IMR-90 (cell line): ENCODE measurements at regions not wholly inside any gene's neighbourhood (a gene's known extent, or its start where the extent isn't known, plus 50 kb on each side); places are given as distances from the start of the nearest gene placed in this dataset.

Experiments used
- ATAC-seq: fragments of 200-7000 bp; cut with Tn5 transposase; 2 replicates; pipeline ENCODE4 v1.9.1; 2020; ENCODE audit warnings: low read depth, mild to moderate bottlenecking, moderate library complexity
- BruUV-seq: library from RNA; stranded (reverse); fragments of 400-500 nt; replicated peaks from 2 replicates; lab custom pipeline; 2021; lab: Mats Ljungman, UMichigan
- CTCF ChIA-PET: fragments of 300-600 bp; formaldehyde crosslinking; extraction: SDS; loops from one replicate; lab custom pipeline; 2021; ENCODE audit warnings: antibody characterized with exemption; lab: Yijun Ruan, JAX
- POLR2A ChIA-PET: fragments of 300-600 bp; sonication (Branson Sonifier 250); formaldehyde crosslinking; loops from one replicate; lab custom pipeline; 2022; ENCODE audit warnings: antibody characterized with exemption; ENCODE audit not compliant: unreplicated experiment; lab: Charles Lee
- DNase-seq: peaks from one replicate; pipeline ENCODE4 v3.0.0; 2013
- H2AFZ ChIP-seq: replicated peaks from 2 replicates; pipeline ENCODE3; 2013; ENCODE audit warnings: low read length, mild to moderate bottlenecking; ENCODE audit not compliant: poor library complexity
- H2AK5ac ChIP-seq: 2 replicates; pipeline ENCODE4 v1.6.1; 2013; ENCODE audit warnings: low read depth, low read length, inconsistent platforms
- H2AK9ac ChIP-seq: replicated peaks from 2 replicates; pipeline ENCODE3; 2013; ENCODE audit warnings: mild to moderate bottlenecking, low read depth, low read length, moderate library complexity; ENCODE audit not compliant: poor library complexity
- H2BK120ac ChIP-seq: 2 replicates; pipeline ENCODE4 v1.6.1; 2013; ENCODE audit warnings: low read depth, low read length, inconsistent platforms
- H2BK15ac ChIP-seq: 3 replicates; pipeline ENCODE4 v1.6.1; 2013; ENCODE audit warnings: low read depth, low read length, inconsistent platforms
- H2BK20ac ChIP-seq: 2 replicates; pipeline ENCODE4 v1.6.1; 2013; ENCODE audit warnings: low read depth, mild to moderate bottlenecking, inconsistent platforms, low read length, moderate library complexity
- H2BK5ac ChIP-seq: 2 replicates; pipeline ENCODE4 v1.6.1; 2013; ENCODE audit warnings: mild to moderate bottlenecking, low read depth, low read length, inconsistent platforms; ENCODE audit not compliant: poor library complexity, severe bottlenecking
- H3K14ac ChIP-seq: replicated peaks from 2 replicates; pipeline ENCODE4 v1.6.1; 2013; ENCODE audit warnings: low read depth, low read length, inconsistent platforms
- H3K18ac ChIP-seq: 2 replicates; pipeline ENCODE4 v1.6.1; 2013; ENCODE audit warnings: low read depth, low read length, control low read depth
- H3K23ac ChIP-seq: 2 replicates; pipeline ENCODE4 v1.6.1; 2013; ENCODE audit warnings: low read depth, low read length, inconsistent platforms
- H3K27ac ChIP-seq: 2 replicates; pipeline ENCODE4 v1.5.1; 2013; ENCODE audit warnings: mild to moderate bottlenecking, control low read depth, low read length; ENCODE audit not compliant: insufficient read depth
- H3K27me3 ChIP-seq: 2 replicates; pipeline ENCODE4 v1.6.1; 2013; ENCODE audit warnings: low read length; ENCODE audit not compliant: control insufficient read depth, insufficient read depth
- H3K36me3 ChIP-seq: 2 replicates; pipeline ENCODE4 v1.6.1; 2013; ENCODE audit warnings: low read length, mixed read lengths; ENCODE audit not compliant: control insufficient read depth, insufficient read depth
- H3K4ac ChIP-seq: 2 replicates; pipeline ENCODE4 v1.6.1; 2013; ENCODE audit warnings: low read depth, low read length, inconsistent platforms
- H3K4me1 ChIP-seq: 2 replicates; pipeline ENCODE4 v1.6.1; 2013; ENCODE audit warnings: low read length, mixed read lengths; ENCODE audit not compliant: control insufficient read depth, insufficient read depth
- H3K4me2 ChIP-seq: 2 replicates; pipeline ENCODE4 v1.6.1; 2013; ENCODE audit warnings: low read depth, mild to moderate bottlenecking, control low read depth, low read length, moderate library complexity
- H3K4me3 ChIP-seq: 2 replicates; pipeline ENCODE4 v1.5.1; 2013; ENCODE audit warnings: low read depth, mild to moderate bottlenecking, control low read depth, low read length, moderate library complexity; ENCODE audit not compliant: insufficient read depth
- H3K56ac ChIP-seq: 2 replicates; pipeline ENCODE4 v1.6.1; 2013; ENCODE audit warnings: low read length, inconsistent platforms; ENCODE audit not compliant: insufficient read depth; ENCODE audit errors: extremely low read depth
- H3K79me1 ChIP-seq, 2 experiments: 2 replicates each; pipeline ENCODE4 v1.6.1; 2013; ENCODE audit warnings: low read length in 2 of 2, inconsistent platforms in 1 of 2, low read depth in 1 of 2
- H3K9ac ChIP-seq: 2 replicates; pipeline ENCODE4 v1.6.1; 2013; ENCODE audit warnings: low read depth, low read length, control low read depth
- H3K9me1 ChIP-seq: 2 replicates; pipeline ENCODE4 v1.6.1; 2013; ENCODE audit warnings: low read length, inconsistent platforms; ENCODE audit not compliant: insufficient read depth
- H3K9me3 ChIP-seq: 2 replicates; pipeline ENCODE4 v1.6.1; 2013; ENCODE audit warnings: low read length; ENCODE audit not compliant: control insufficient read depth, insufficient read depth
- H4K20me1 ChIP-seq: 2 replicates; pipeline ENCODE4 v1.6.1; 2013; ENCODE audit warnings: low read length, inconsistent platforms; ENCODE audit not compliant: insufficient read depth
- H4K5ac ChIP-seq: 2 replicates; pipeline ENCODE4 v1.6.1; 2013; ENCODE audit warnings: mild to moderate bottlenecking, low read depth, low read length, control low read depth
- H4K8ac ChIP-seq, 2 experiments: 2 replicates each; pipeline ENCODE4 v1.6.1; 2013; ENCODE audit warnings: low read depth in 2 of 2, low read length in 2 of 2, control low read depth in 1 of 2, inconsistent platforms in 1 of 2
- H4K91ac ChIP-seq: 2 replicates; pipeline ENCODE4 v1.6.1; 2013; ENCODE audit warnings: low read depth, low read length, inconsistent platforms; ENCODE audit not compliant: insufficient read depth
- BHLHE40 ChIP-seq: fragments of 150-350 bp; IDR thresholded peaks from 2 replicates; pipeline ENCODE4 v1.6.1; 2016; ENCODE audit warnings: mild to moderate bottlenecking, low read depth, low read length
- CHD1 ChIP-seq: IDR thresholded peaks from 2 replicates; pipeline ENCODE4 v1.6.1; 2012; ENCODE audit warnings: low read depth, low read length, improper control_type of control experiment
- FOS ChIP-seq: fragments of 150-350 bp; IDR thresholded peaks from 2 replicates; pipeline ENCODE4 v1.6.1; 2016; ENCODE audit warnings: low read depth, low read length
- MAFK ChIP-seq: IDR thresholded peaks from 2 replicates; pipeline ENCODE4 v1.6.1; 2012; ENCODE audit warnings: low read depth, low read length, improper control_type of control experiment
- MAZ ChIP-seq: IDR thresholded peaks from 2 replicates; pipeline ENCODE4 v1.6.1; 2012; ENCODE audit warnings: low read depth, mild to moderate bottlenecking, low read length, improper control_type of control experiment, moderate library complexity, borderline replicate concordance
- MXI1 ChIP-seq: IDR thresholded peaks from 2 replicates; pipeline ENCODE4 v1.6.1; 2012; ENCODE audit warnings: low read depth, mild to moderate bottlenecking, low read length, moderate library complexity, borderline replicate concordance
- NFE2L2 ChIP-seq: fragments of 150-350 bp; IDR thresholded peaks from 2 replicates; pipeline ENCODE4 v1.6.1; 2016; ENCODE audit warnings: low read depth, mild to moderate bottlenecking, low read length
- POLR2A ChIP-seq: IDR thresholded peaks from 2 replicates; pipeline ENCODE4 v1.6.1; 2012; ENCODE audit warnings: mild to moderate bottlenecking, low read depth, low read length
- RAD21 ChIP-seq: IDR thresholded peaks from 2 replicates; pipeline ENCODE4 v1.6.1; 2012; ENCODE audit warnings: low read length, improper control_type of control experiment
- RCOR1 ChIP-seq: IDR thresholded peaks from 2 replicates; pipeline ENCODE4 v1.6.1; 2012; ENCODE audit warnings: mild to moderate bottlenecking, low read length, improper control_type of control experiment; ENCODE audit not compliant: insufficient replicate concordance
- RFX5 ChIP-seq: IDR thresholded peaks from 2 replicates; pipeline ENCODE4 v1.8.0; 2012; ENCODE audit warnings: low read depth, mild to moderate bottlenecking, low read length, moderate library complexity
- SMC3 ChIP-seq: fragments of 150-350 bp; IDR thresholded peaks from 2 replicates; pipeline ENCODE4 v1.6.1; 2016; ENCODE audit warnings: low read depth, mild to moderate bottlenecking, antibody characterized with exemption, low read length, moderate library complexity
- WGBS, 2 experiments: methylation state at CpG; one replicate each; pipeline versions ENCODE4 v1.1.5 to v1.1.7; 2013; ENCODE audit warnings: missing lambda C conversion rate in 2 of 2; ENCODE audit not compliant: insufficient read length in 1 of 2; ENCODE audit errors: extremely low coverage in 2 of 2; 5-methylcytosine and 5-hydroxymethylcytosine counted together
- dilution Hi-C: fragments of 300-500 bp; cut with HindIII; formaldehyde crosslinking; loops from one replicate; pipeline ENCODE4 v1.14.3; 2018; ENCODE audit warnings: low sequenced_read_pairs; ENCODE audit not compliant: unreplicated experiment
- in situ Hi-C: fragments of 300-500 bp; cut with MboI; formaldehyde crosslinking; loops from 3 replicates; pipeline ENCODE4 v1.14.3; 2019; ENCODE audit warnings: low sequenced_read_pairs, inconsistent platforms, mixed read lengths
- intact Hi-C: fragments of 100-400 bp; cut with micrococcal nuclease; formaldehyde crosslinking; loops from 2 replicates; pipeline ENCODE4 v1.10.0; 2022
- TF ChIP-seq, protein P1 (sequence below): conservative IDR thresholded peaks from 2 replicates; pipeline ENCODE4 v1.5.1; 2012; ENCODE audit warnings: mild to moderate bottlenecking, low read depth, low read length, improper control_type of control experiment
- TF ChIP-seq, protein P2 (sequence below): fragments of 150-350 bp; IDR thresholded peaks from 2 replicates; pipeline ENCODE4 v1.6.1; 2017; ENCODE audit warnings: mild to moderate bottlenecking, antibody characterized with exemption, low read length, low read depth
- TF ChIP-seq, protein P3 (sequence below): fragments of 150-350 bp; IDR thresholded peaks from 2 replicates; pipeline ENCODE4 v1.6.1; 2016; ENCODE audit warnings: low read depth, mild to moderate bottlenecking, low read length, moderate library complexity, borderline replicate concordance

DNA sequence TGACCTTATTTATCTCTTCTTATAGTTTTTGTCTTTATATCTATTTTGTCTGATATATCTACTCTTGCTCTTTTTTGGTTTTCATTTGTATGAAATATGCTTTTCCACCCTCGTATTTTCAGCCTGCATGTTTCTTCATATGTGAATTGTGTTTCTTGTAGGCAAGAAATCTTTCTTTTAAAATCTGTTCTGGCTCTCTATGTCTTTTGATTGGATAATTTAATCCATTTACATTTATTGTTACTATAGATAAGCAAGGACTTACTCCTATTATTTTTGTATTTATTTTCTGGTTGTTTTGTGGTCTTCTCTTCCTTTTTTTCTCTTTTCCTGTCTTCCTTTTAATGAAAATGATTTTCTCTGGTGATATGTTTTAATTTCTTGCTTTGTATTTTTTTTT lies 403.1 kb downstream of the DCAF12L2 start:
- ATAC-seq = no peak
- H2AFZ ChIP-seq = no peak overlapping the region
- H2BK20ac ChIP-seq = no peak overlapping the region
- WGBS, 2 experiments = no CpG with 5 or more reads among the region's 1 CpG
- H2BK5ac ChIP-seq = no peak overlapping the region
- no peaks in the 10 kb centered on the region for H3K4me1 ChIP-seq
- no peaks in the 10 kb centered on the region for H4K20me1 ChIP-seq
- POLR2A ChIA-PET = no interaction called here
- H3K23ac ChIP-seq = no peak overlapping the region
- no peak overlapping the region for H3K4ac ChIP-seq
- H3K18ac ChIP-seq = no peak overlapping the region
- dilution Hi-C loops = no loop called here
- CTCF ChIA-PET = no interaction called here
- TF ChIP-seq, protein P1, sequence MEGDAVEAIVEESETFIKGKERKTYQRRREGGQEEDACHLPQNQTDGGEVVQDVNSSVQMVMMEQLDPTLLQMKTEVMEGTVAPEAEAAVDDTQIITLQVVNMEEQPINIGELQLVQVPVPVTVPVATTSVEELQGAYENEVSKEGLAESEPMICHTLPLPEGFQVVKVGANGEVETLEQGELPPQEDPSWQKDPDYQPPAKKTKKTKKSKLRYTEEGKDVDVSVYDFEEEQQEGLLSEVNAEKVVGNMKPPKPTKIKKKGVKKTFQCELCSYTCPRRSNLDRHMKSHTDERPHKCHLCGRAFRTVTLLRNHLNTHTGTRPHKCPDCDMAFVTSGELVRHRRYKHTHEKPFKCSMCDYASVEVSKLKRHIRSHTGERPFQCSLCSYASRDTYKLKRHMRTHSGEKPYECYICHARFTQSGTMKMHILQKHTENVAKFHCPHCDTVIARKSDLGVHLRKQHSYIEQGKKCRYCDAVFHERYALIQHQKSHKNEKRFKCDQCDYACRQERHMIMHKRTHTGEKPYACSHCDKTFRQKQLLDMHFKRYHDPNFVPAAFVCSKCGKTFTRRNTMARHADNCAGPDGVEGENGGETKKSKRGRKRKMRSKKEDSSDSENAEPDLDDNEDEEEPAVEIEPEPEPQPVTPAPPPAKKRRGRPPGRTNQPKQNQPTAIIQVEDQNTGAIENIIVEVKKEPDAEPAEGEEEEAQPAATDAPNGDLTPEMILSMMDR = no peak
- no peak for TF ChIP-seq NFE2L2
- TF ChIP-seq, protein P2, sequence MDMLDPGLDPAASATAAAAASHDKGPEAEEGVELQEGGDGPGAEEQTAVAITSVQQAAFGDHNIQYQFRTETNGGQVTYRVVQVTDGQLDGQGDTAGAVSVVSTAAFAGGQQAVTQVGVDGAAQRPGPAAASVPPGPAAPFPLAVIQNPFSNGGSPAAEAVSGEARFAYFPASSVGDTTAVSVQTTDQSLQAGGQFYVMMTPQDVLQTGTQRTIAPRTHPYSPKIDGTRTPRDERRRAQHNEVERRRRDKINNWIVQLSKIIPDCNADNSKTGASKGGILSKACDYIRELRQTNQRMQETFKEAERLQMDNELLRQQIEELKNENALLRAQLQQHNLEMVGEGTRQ = no peak
- TF ChIP-seq RAD21 = no peak
- no peak for TF ChIP-seq MXI1
- no peak for TF ChIP-seq POLR2A
- TF ChIP-seq MAFK = no peak
- no peak for TF ChIP-seq RFX5
- TF ChIP-seq CHD1 = no peak
- TF ChIP-seq MAZ = no peak
- no peak for TF ChIP-seq RCOR1
- TF ChIP-seq, protein P3, sequence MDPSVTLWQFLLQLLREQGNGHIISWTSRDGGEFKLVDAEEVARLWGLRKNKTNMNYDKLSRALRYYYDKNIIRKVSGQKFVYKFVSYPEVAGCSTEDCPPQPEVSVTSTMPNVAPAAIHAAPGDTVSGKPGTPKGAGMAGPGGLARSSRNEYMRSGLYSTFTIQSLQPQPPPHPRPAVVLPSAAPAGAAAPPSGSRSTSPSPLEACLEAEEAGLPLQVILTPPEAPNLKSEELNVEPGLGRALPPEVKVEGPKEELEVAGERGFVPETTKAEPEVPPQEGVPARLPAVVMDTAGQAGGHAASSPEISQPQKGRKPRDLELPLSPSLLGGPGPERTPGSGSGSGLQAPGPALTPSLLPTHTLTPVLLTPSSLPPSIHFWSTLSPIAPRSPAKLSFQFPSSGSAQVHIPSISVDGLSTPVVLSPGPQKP = no peak
- TF ChIP-seq FOS = no peak
- TF ChIP-seq BHLHE40 = no peak
- TF ChIP-seq SMC3 = no peak
- no peak overlapping the region for H2AK5ac ChIP-seq
- no peaks in the 10 kb centered on the region for H3K36me3 ChIP-seq
- no peak overlapping the region for H3K14ac ChIP-seq
- no TSS peak for BruUV-seq
- no peak overlapping the region for H2BK120ac ChIP-seq
- intact Hi-C loops = no loop called here
- H2AK9ac ChIP-seq = no peak overlapping the region
- H3K4me2 ChIP-seq = no peak overlapping the region
- no peak overlapping the region for H3K56ac ChIP-seq
- no peak overlapping the region for H3K27ac ChIP-seq
- in situ Hi-C loops = no loop called here
- H3K79me1 ChIP-seq = no peaks in the 10 kb centered on the region
- H3K27me3 ChIP-seq = no peaks in the 10 kb centered on the region
- H2BK15ac ChIP-seq = no peak overlapping the region
- no peak overlapping the region for H3K4me3 ChIP-seq
- no peak for DNase-seq
- no peak overlapping the region for H4K91ac ChIP-seq
- H4K5ac ChIP-seq = no peak overlapping the region
- H3K9me1 ChIP-seq = no peaks in the 10 kb centered on the region
- H3K9ac ChIP-seq = no peak overlapping the region
- no peak overlapping the region for H4K8ac ChIP-seq
- H3K9me3 ChIP-seq = peaks cover 4% of the 10 kb centered on the region; the same call in 1 of the 2 replicates
